ENCODE measurements at regions not wholly inside any gene's neighbourhood (a gene's known extent, or its start where the extent isn't known, plus 50 kb on each side); places are given as distances from the start of the nearest gene placed in this dataset.

DNA sequence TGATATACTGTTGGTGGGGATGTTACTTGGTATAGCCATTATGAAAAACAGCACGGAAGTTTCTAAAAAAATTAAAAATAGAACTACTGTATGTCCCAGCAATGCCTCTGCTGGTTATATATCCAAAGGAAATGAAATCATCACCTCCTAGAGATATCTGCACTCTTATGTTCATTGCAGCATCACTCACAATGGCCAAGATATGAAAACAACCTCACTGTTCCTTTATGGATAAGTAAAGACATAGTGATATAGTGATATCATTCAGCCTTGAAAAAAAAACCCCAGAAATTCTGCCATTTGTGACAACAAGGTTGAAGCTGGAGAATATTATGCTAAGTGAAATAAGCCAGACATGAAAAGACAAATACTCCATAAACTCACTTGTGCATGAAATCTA is 543.8 kb upstream of the SLIT2 start:
- TF ChIP-seq CTCF (IDR thresholded peaks at IDR 0.05 in 4 of 5, conservative IDR thresholded peaks at IDR 0.05 in 1 of 5) (no peak), POLR2A (IDR thresholded peaks at IDR 0.05) (no peak)

Data from gastrocnemius medialis (tissue), 4 donors.